ENCODE measurements at regions not wholly inside any gene's neighbourhood (a gene's known extent, or its start where the extent isn't known, plus 50 kb on each side); places are given as distances from the start of the nearest gene placed in this dataset.
A peak's percentile ranks its signal among the peaks of the same experiment; 100 is the strongest.

- H3K4me3 ChIP-seq (ENCODE audit: low read depth in 1 of 2, low read length in 2 of 2) = no peak overlapping the region
- H3K27me3 ChIP-seq (ENCODE audit: low read depth, low read length) = no peaks in the 10 kb centered on the region
- H3K36me3 ChIP-seq (ENCODE audit: control insufficient read depth in 1 of 2, insufficient read depth in 2 of 2, low read length in 2 of 2) = peaks cover 0 to 5% of the 10 kb centered on the region in 2 donors
- H3K4me1 ChIP-seq (ENCODE audit: control insufficient read depth in 1 of 2, insufficient read depth in 2 of 2, low read length in 2 of 2) = no peaks in the 10 kb centered on the region
- H3K9me3 ChIP-seq (ENCODE audit: control insufficient read depth in 1 of 2, low read length in 2 of 2) = no peaks in the 10 kb centered on the region
- H3K27ac ChIP-seq (ENCODE audit: low read length) = no peak overlapping the region
Observed at GRCh38 chr13:37490176-37490779, 108.3 kb downstream of the POSTN start.

- Histone ChIP-seq H3K4me1 (ENCODE audit: control insufficient read depth in 1 of 2, insufficient read depth in 2 of 2, low read length in 2 of 2) (no peaks in the 10 kb centered on the region), H3K36me3 (ENCODE audit: control insufficient read depth in 1 of 2, insufficient read depth in 2 of 2, low read length in 2 of 2) (peaks cover 0 to 5% of the 10 kb centered on the region in 2 donors), H3K9me3 (ENCODE audit: control insufficient read depth in 1 of 2, low read length in 2 of 2) (no peaks in the 10 kb centered on the region), H3K27me3 (ENCODE audit: low read depth, low read length) (no peaks in the 10 kb centered on the region), H3K27ac (ENCODE audit: low read length) (no peak overlapping the region), H3K4me3 (ENCODE audit: low read depth in 1 of 2, low read length in 2 of 2) (no peak overlapping the region)
Observed at GRCh38 chr13:37488726-37489125, 109.8 kb downstream of the POSTN start.

GRCh38 chr13:37486171-37486681, 112.3 kb downstream of the POSTN start:
- Histone ChIP-seq H3K9me3 (ENCODE audit: control insufficient read depth in 1 of 2, low read length in 2 of 2) (no peaks in the 10 kb centered on the region), H3K27me3 (ENCODE audit: low read depth, low read length) (no peaks in the 10 kb centered on the region), H3K36me3 (ENCODE audit: control insufficient read depth in 1 of 2, insufficient read depth in 2 of 2, low read length in 2 of 2) (peaks cover 0 to 5% of the 10 kb centered on the region in 2 donors), H3K4me3 (ENCODE audit: low read depth in 1 of 2, low read length in 2 of 2) (no peak overlapping the region), H3K4me1 (ENCODE audit: control insufficient read depth in 1 of 2, insufficient read depth in 2 of 2, low read length in 2 of 2) (peaks cover 0 to 19% of the 10 kb centered on the region in 2 donors), H3K27ac (ENCODE audit: low read length) (no peak overlapping the region)

- Histone ChIP-seq H3K27me3 (ENCODE audit: low read depth, low read length) (no peaks in the 10 kb centered on the region), H3K9me3 (ENCODE audit: control insufficient read depth in 1 of 2, low read length in 2 of 2) (no peaks in the 10 kb centered on the region), H3K4me3 (ENCODE audit: low read depth in 1 of 2, low read length in 2 of 2) (no peak overlapping the region), H3K36me3 (ENCODE audit: control insufficient read depth in 1 of 2, insufficient read depth in 2 of 2, low read length in 2 of 2) (peaks cover 0 to 5% of the 10 kb centered on the region in 2 donors), H3K27ac (ENCODE audit: low read length) (no peak overlapping the region), H3K4me1 (ENCODE audit: control insufficient read depth in 1 of 2, insufficient read depth in 2 of 2, low read length in 2 of 2) (peaks cover 0 to 22% of the 10 kb centered on the region in 2 donors)
Observed at GRCh38 chr13:37485756-37486155, 112.8 kb downstream of the POSTN start.

- no peaks in the 10 kb centered on the region for H3K9me3 ChIP-seq (ENCODE audit: control insufficient read depth in 1 of 2, low read length in 2 of 2)
- peaks cover 0 to 5% of the 10 kb centered on the region in 2 donors for H3K36me3 ChIP-seq (ENCODE audit: control insufficient read depth in 1 of 2, insufficient read depth in 2 of 2, low read length in 2 of 2)
- H3K27ac ChIP-seq (ENCODE audit: low read length) = no peak overlapping the region
- H3K4me3 ChIP-seq (ENCODE audit: low read depth in 1 of 2, low read length in 2 of 2) = no peak overlapping the region
- peaks cover 0 to 23% of the 10 kb centered on the region in 2 donors for H3K4me1 ChIP-seq (ENCODE audit: control insufficient read depth in 1 of 2, insufficient read depth in 2 of 2, low read length in 2 of 2)
- no peaks in the 10 kb centered on the region for H3K27me3 ChIP-seq (ENCODE audit: low read depth, low read length)
Observed at GRCh38 chr13:37484056-37484455, 114.5 kb downstream of the POSTN start.

- Histone ChIP-seq H3K9me3 (ENCODE audit: control insufficient read depth in 1 of 2, low read length in 2 of 2) (no peaks in the 10 kb centered on the region), H3K27ac (ENCODE audit: low read length) (no peak overlapping the region), H3K4me1 (ENCODE audit: control insufficient read depth in 1 of 2, insufficient read depth in 2 of 2, low read length in 2 of 2) (peaks cover 0 to 23% of the 10 kb centered on the region in 2 donors), H3K36me3 (ENCODE audit: control insufficient read depth in 1 of 2, insufficient read depth in 2 of 2, low read length in 2 of 2) (peaks cover 0 to 5% of the 10 kb centered on the region in 2 donors), H3K27me3 (ENCODE audit: low read depth, low read length) (no peaks in the 10 kb centered on the region), H3K4me3 (ENCODE audit: low read depth in 1 of 2, low read length in 2 of 2) (no peak overlapping the region)
Observed at GRCh38 chr13:37482331-37482730, 116.2 kb downstream of the POSTN start.

- Histone ChIP-seq H3K36me3 (ENCODE audit: control insufficient read depth in 1 of 2, insufficient read depth in 2 of 2, low read length in 2 of 2) (peaks cover 0 to 5% of the 10 kb centered on the region in 2 donors), H3K4me3 (ENCODE audit: low read depth in 1 of 2, low read length in 2 of 2) (no peak overlapping the region), H3K27ac (ENCODE audit: low read length) (no peak overlapping the region), H3K27me3 (ENCODE audit: low read depth, low read length) (no peaks in the 10 kb centered on the region), H3K4me1 (ENCODE audit: control insufficient read depth in 1 of 2, insufficient read depth in 2 of 2, low read length in 2 of 2) (peaks cover 0 to 23% of the 10 kb centered on the region in 2 donors), H3K9me3 (ENCODE audit: control insufficient read depth in 1 of 2, low read length in 2 of 2) (no peaks in the 10 kb centered on the region)
Observed at GRCh38 chr13:37481885-37482227, 116.7 kb downstream of the POSTN start.

GRCh38 chr13:37481011-37481884, 117.3 kb downstream of the POSTN start:
- Histone ChIP-seq H3K27ac (ENCODE audit: low read length) (peak overlapping the region; percentile 4), H3K27me3 (ENCODE audit: low read depth, low read length) (no peaks in the 10 kb centered on the region), H3K4me3 (ENCODE audit: low read depth in 1 of 2, low read length in 2 of 2) (no peak overlapping the region), H3K36me3 (ENCODE audit: control insufficient read depth in 1 of 2, insufficient read depth in 2 of 2, low read length in 2 of 2) (peaks cover 0 to 2% of the 10 kb centered on the region in 2 donors), H3K9me3 (ENCODE audit: control insufficient read depth in 1 of 2, low read length in 2 of 2) (no peaks in the 10 kb centered on the region), H3K4me1 (ENCODE audit: control insufficient read depth in 1 of 2, insufficient read depth in 2 of 2, low read length in 2 of 2) (peaks cover 0 to 23% of the 10 kb centered on the region in 2 donors)

- H3K36me3 ChIP-seq (ENCODE audit: control insufficient read depth in 1 of 2, insufficient read depth in 2 of 2, low read length in 2 of 2) = no peaks in the 10 kb centered on the region
Observed at GRCh38 chr13:37479916-37480315, 118.7 kb downstream of the POSTN start.

GRCh38 chr13:37476874-37477273, 121.7 kb downstream of the POSTN start:
- Histone ChIP-seq H3K9me3 (ENCODE audit: control insufficient read depth in 1 of 2, low read length in 2 of 2) (no peaks in the 10 kb centered on the region), H3K27me3 (ENCODE audit: low read depth, low read length) (no peaks in the 10 kb centered on the region), H3K36me3 (ENCODE audit: control insufficient read depth in 1 of 2, insufficient read depth in 2 of 2, low read length in 2 of 2) (no peaks in the 10 kb centered on the region), H3K4me1 (ENCODE audit: control insufficient read depth in 1 of 2, insufficient read depth in 2 of 2, low read length in 2 of 2) (peaks cover 0 to 9% of the 10 kb centered on the region in 2 donors), H3K4me3 (ENCODE audit: low read depth in 1 of 2, low read length in 2 of 2) (no peak overlapping the region), H3K27ac (ENCODE audit: low read length) (no peak overlapping the region)

More at GRCh38 chr13:37479916-37480315, 118.7 kb downstream of the POSTN start:
- Histone ChIP-seq H3K9me3 (ENCODE audit: control insufficient read depth in 1 of 2, low read length in 2 of 2) (no peaks in the 10 kb centered on the region), H3K4me1 (ENCODE audit: control insufficient read depth in 1 of 2, insufficient read depth in 2 of 2, low read length in 2 of 2) (peaks cover 0 to 23% of the 10 kb centered on the region in 2 donors), H3K4me3 (ENCODE audit: low read depth in 1 of 2, low read length in 2 of 2) (no peak overlapping the region), H3K27me3 (ENCODE audit: low read depth, low read length) (no peaks in the 10 kb centered on the region), H3K27ac (ENCODE audit: low read length) (no peak overlapping the region)

GRCh38 chr13:37475966-37476365, 122.6 kb downstream of the POSTN start:
- Histone ChIP-seq H3K27ac (ENCODE audit: low read length) (no peak overlapping the region), H3K4me3 (ENCODE audit: low read depth in 1 of 2, low read length in 2 of 2) (no peak overlapping the region), H3K9me3 (ENCODE audit: control insufficient read depth in 1 of 2, low read length in 2 of 2) (no peaks in the 10 kb centered on the region), H3K27me3 (ENCODE audit: low read depth, low read length) (no peaks in the 10 kb centered on the region), H3K4me1 (ENCODE audit: control insufficient read depth in 1 of 2, insufficient read depth in 2 of 2, low read length in 2 of 2) (peaks cover 0 to 3% of the 10 kb centered on the region in 2 donors), H3K36me3 (ENCODE audit: control insufficient read depth in 1 of 2, insufficient read depth in 2 of 2, low read length in 2 of 2) (no peaks in the 10 kb centered on the region)
